ENCODE measurements at regions not wholly inside any gene's neighbourhood (a gene's known extent, or its start where the extent isn't known, plus 50 kb on each side); places are given as distances from the start of the nearest gene placed in this dataset.

- TF ChIP-seq CTCF (IDR thresholded peaks at IDR 0.05) (no peak), POLR2A (IDR thresholded peaks at IDR 0.05) (no peak)
Measured at GRCh38 chr4:138596896-138597295, 354.7 kb upstream of the SLC7A11 start.
